ENCODE measurements at regions not wholly inside any gene's neighbourhood (a gene's known extent, or its start where the extent isn't known, plus 50 kb on each side); places are given as distances from the start of the nearest gene placed in this dataset.

GRCh38 chr5:68970617-68971016 is 123.2 kb upstream of the SLC30A5 start:
- Histone ChIP-seq H3K27me3 (ENCODE audit: control insufficient read depth in 3 of 3, insufficient read depth in 3 of 3, low read length in 2 of 3) (no peaks in the 10 kb centered on the region), H3K36me3 (ENCODE audit: control insufficient read depth in 4 of 4, insufficient read depth in 4 of 4, low read length in 4 of 4) (no peaks in the 10 kb centered on the region), H3K9ac (ENCODE audit: insufficient read depth in 1 of 2, low read length in 2 of 2) (no peak overlapping the region), H3K4me1 (ENCODE audit: control insufficient read depth in 5 of 5, insufficient read depth in 5 of 5, low read length in 5 of 5) (peaks cover 0 to under 1% (median 0%) of the 10 kb centered on the region in 5 donors), H3K9me3 (ENCODE audit: control insufficient read depth in 4 of 4, insufficient read depth in 3 of 4, low read length in 3 of 4) (peaks cover 0 to 7% (median 0%) of the 10 kb centered on the region in 4 donors), H3K27ac (ENCODE audit: low read depth in 1 of 2, low read length in 1 of 2) (no peak overlapping the region), H3K4me3 (no peak overlapping the region)
- no peak for ATAC-seq (ENCODE audit: insufficient read depth, low FRiP score)
- DNase-seq: no peak
- WGBS, 2 donors: 97 to 98% methylated on average over 5 of the region's 5 CpGs
- TF ChIP-seq CTCF (IDR thresholded peaks at IDR 0.05; ENCODE audit: control extremely low read depth, extremely low read depth): no peak

- Histone ChIP-seq H3K4me3 (no peak overlapping the region), H3K36me3 (ENCODE audit: control insufficient read depth in 4 of 4, insufficient read depth in 4 of 4, low read length in 4 of 4) (no peaks in the 10 kb centered on the region), H3K4me1 (ENCODE audit: control insufficient read depth in 5 of 5, insufficient read depth in 5 of 5, low read length in 5 of 5) (no peaks in the 10 kb centered on the region), H3K27me3 (ENCODE audit: control insufficient read depth in 3 of 3, insufficient read depth in 3 of 3, low read length in 2 of 3) (no peaks in the 10 kb centered on the region), H3K9ac (ENCODE audit: insufficient read depth in 1 of 2, low read length in 2 of 2) (no peak overlapping the region), H3K9me3 (ENCODE audit: control insufficient read depth in 4 of 4, insufficient read depth in 3 of 4, low read length in 3 of 4) (peaks cover 0 to 5% (median 1%) of the 10 kb centered on the region in 4 donors), H3K27ac (ENCODE audit: low read depth in 1 of 2, low read length in 1 of 2) (no peak overlapping the region)
- DNase-seq (no peak), ATAC-seq (ENCODE audit: insufficient read depth, low FRiP score) (no peak)
- 91 to 95% methylated on average over 5 of the region's 5 CpGs for WGBS, 2 donors
- TF ChIP-seq CTCF (IDR thresholded peaks at IDR 0.05; ENCODE audit: control extremely low read depth, extremely low read depth): no peak
These were observed 120.1 kb upstream of the SLC30A5 start for GRCh38 chr5:68973696-68974095.

GRCh38 chr5:68983043-68983442 is 110.8 kb upstream of the SLC30A5 start:
- no peaks in the 10 kb centered on the region for H3K27me3 ChIP-seq (ENCODE audit: control insufficient read depth in 3 of 3, insufficient read depth in 3 of 3, low read length in 2 of 3)
- WGBS, 2 donors: 84 to 86% methylated on average over 2 of the region's 2 CpGs

More at GRCh38 chr5:68983043-68983442, 110.8 kb upstream of the SLC30A5 start:
- no peak overlapping the region for H3K4me3 ChIP-seq
- ATAC-seq (ENCODE audit: insufficient read depth, low FRiP score) (no peak), DNase-seq (no peak)
- no peak for TF ChIP-seq CTCF (IDR thresholded peaks at IDR 0.05; ENCODE audit: control extremely low read depth, extremely low read depth)
- H3K9me3 ChIP-seq (ENCODE audit: control insufficient read depth in 4 of 4, insufficient read depth in 3 of 4, low read length in 3 of 4): no peaks in the 10 kb centered on the region
- H3K36me3 ChIP-seq (ENCODE audit: control insufficient read depth in 4 of 4, insufficient read depth in 4 of 4, low read length in 4 of 4): no peaks in the 10 kb centered on the region
- H3K4me1 ChIP-seq (ENCODE audit: control insufficient read depth in 5 of 5, insufficient read depth in 5 of 5, low read length in 5 of 5): no peaks in the 10 kb centered on the region
- no peak overlapping the region for H3K27ac ChIP-seq (ENCODE audit: low read depth in 1 of 2, low read length in 1 of 2)
- H3K9ac ChIP-seq (ENCODE audit: insufficient read depth in 1 of 2, low read length in 2 of 2): no peak overlapping the region

Measured in lung (tissue), 11 donors.